GM18519 (cell line): ENCODE measurements at regions not wholly inside any gene's neighbourhood (a gene's known extent, or its start where the extent isn't known, plus 50 kb on each side); places are given as distances from the start of the nearest gene placed in this dataset.
"Not testable (repeated sequence)": the region's sequence is repeated elsewhere in the genome, so short reads cannot be mapped to it uniquely, and the experiment has no call there.

ENCODE experiments used
- ATAC-seq: cut with Tn5 transposase; IDR thresholded peaks from one replicate; pipeline ENCODE4 v1.9.1; 2021; ENCODE audit warnings: mild to moderate bottlenecking, moderate library complexity; ENCODE audit not compliant: unreplicated experiment, low FRiP score

DNA sequence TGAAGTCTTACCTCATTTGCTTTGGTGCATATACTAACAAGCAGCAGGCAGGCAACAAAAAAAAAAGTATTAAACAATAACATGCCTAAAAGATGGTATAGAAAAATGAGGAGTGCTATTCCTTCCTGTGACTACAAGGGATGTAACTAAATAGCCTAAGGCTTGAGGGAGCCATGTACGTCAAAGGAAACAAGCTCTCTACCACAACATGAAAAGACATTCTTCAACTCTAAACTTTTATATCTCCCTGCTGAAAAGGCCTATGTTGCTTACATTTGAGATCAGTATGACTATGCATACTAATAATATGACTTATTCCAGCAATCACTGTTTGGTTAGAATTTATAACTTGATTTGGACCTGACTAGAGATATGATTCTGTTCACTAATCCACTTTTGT, 347.9 kb downstream of the ADCYAP1 start:
- ATAC-seq: no peak

DNA sequence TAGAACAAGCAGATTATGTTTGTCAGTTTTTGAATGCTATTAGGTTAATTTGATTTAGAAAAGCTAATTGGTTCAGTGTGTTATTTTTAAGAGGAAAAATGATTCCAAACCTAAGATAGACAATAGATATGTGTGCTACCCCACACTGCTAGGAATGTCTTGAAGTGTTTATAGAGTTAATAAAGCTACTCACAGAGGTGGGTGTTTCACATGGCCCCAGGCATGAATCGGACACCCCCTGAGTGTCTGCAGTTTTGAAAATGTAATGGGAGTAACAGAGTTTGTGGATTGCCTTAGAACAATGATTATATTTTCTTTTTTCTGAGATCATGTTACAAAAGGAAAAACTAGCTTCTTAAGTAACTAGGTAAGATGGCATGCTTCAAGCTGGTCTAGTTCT, 348.3 kb downstream of the ADCYAP1 start:
- no peak for ATAC-seq

DNA sequence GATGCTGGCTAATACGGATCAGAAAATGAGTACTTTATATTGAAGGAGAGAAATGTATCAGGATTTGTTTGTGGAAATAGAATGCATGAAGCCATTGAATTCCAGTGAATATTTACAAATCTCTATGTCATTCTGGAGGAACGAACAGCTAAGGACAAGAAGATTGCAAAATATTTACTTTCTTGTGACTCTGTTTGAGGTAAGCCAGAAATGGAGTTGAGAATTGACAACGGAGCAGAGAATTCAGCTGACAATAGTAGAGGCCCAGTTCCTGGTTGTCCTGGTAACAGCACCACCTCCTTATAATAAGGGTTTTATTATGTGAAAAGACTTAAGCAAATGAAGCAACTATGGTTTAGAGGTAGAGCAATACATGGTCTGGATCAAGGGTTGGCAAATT, 349.2 kb downstream of the ADCYAP1 start:
- ATAC-seq: no peak

DNA sequence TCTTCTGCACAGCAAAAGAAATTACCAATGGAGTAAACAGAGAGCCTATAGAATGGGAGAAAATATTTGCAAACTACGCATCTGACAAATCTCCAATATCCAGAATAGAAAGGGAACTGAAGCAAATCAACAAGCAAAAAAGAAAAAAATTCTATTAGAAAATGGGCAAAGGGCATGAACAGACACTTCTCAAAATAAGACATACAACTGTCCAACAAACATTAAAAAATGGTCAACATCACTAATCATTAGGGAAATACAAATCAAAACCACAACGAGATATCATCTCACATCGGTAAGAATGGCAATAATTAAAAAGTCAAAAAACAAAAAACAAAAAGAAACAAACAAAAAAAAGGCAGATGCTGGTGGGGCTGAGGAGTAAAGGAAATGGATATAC, 356.4 kb downstream of the ADCYAP1 start:
- ATAC-seq: no peak

DNA sequence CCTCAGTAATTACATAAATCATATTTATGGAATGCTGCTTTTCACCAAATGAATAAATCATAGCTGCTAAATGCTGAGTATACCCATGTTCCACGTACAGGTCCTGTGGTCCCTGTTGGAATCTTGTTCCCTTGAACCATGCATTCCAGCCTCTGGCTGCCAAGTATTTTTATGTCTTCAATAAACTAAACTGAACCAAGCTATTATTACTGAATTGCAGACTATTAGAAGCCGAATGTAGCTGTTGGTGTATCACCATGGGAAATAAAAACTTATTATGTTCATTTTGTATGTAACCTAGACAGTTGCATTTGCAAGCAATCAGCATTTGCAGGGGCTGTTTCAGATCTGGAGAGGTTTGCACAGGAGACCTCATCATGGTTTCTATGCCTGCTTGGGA, 362.4 kb downstream of the ADCYAP1 start:
- ATAC-seq: no peak

DNA sequence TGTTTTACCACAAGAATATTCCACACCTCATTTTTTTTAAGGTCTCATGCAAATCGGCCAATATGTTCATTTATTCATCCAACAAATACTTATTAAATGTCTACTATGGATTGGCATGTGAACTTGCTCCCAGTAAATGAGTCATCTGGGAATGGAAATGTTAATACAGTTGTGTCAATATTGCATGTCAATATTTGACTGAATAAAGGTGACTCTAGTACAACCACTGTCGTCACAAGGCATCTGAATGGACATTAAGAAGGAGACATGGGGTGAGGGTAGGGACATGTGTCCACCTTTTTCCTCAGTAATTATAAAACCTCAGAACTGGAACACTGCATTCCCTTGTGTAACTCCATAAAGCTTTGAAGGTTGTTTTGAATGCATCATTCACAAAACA, 365.4 kb downstream of the ADCYAP1 start:
- ATAC-seq: no peak

DNA sequence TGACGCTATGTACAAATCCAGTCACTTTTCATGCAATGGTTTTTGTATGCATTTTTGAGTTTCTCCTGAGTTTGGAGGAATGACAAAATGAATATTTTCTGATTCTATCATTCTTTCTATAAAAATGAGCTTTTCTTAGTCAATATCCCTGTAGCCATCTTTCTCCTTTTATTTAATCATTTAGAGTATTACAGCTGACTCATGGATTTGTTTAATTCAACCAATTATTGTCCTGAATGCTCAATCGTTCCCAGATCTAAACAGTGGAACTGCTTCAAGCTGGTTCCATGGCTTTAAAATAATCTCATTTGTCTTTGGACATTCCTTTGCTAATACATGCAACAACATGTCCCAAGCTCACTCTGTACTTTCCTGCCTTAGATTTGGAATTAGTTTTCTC, 368.8 kb downstream of the ADCYAP1 start:
- no peak for ATAC-seq

DNA sequence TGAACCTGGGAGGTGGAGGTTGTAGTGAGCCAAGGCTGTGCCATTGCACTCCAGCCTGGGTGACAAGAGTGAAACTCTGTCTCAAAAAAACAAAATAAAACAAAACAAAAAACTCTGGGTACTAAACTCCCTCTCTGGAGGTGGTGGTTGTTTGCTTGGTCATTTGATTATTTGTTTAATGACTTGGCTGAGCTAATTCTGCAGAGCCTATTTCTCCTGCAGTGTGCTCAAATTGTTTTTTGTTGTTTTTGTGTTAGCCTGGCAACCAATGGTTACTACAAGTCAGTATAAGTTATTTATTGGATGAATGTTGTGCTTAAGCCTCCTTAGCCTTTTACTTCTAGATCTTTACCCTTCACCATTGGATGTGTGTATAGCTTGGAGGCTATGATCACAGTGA, 387.5 kb downstream of the ADCYAP1 start:
- ATAC-seq: no peak

DNA sequence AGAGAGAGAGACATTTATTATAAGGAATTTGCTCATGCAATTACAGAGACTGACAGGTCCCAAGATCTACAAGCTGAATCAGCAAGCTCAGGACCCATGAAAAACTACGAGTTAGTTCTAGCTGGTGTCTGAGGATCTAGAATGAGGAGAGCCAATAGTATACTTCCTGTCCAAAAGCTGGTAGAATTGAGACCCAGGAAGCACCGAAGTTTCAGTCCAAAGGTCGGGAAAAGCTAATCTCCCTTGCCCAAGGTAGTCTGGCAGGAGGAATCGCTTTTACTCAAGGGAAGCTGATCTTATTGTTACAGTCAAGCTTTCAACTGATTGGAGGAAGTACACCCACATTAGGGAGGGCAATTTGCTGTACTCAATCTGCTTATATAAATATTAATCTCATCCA, 389.6 kb downstream of the ADCYAP1 start:
- ATAC-seq: no peak

DNA sequence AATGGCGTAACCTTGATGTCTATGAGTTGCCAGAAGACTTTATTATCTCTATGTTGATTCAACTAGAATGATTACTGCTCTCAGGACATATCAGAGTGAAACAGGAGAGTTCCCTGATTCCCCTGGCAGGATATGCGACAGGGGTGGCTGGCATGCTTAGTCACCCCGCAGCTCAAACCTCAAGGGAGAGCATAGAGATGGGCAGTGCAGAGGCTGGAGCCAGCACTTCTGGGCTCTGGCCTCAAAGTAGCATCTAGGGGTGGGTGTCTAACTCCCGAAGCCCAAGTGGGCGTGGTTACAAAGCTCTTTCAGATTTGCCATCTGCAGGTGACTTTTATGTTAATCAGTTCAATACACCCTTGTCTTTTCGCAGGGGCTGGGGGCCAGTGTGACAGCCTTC, 391.6 kb downstream of the ADCYAP1 start:
- ATAC-seq: no peak

DNA sequence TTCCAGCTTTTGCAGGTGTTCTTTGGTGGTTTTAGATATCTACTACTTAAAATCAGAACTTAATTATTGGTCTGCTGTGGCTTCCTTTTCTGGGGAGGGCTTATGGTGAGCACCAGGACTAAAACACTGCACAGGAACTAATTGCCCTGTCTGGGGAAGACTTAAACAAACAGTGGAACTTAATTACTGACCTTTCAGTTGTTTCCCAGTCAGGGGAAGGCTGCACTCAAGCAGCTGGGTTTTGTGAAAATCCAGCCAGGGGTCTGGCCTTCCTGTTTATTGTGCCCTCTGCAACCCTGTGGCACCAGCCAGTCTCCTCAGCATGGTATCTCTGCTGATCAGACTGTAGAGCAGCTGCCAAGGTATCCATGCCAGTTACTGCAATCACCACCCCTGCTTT, 398.2 kb downstream of the ADCYAP1 start:
- ATAC-seq: no peak

DNA sequence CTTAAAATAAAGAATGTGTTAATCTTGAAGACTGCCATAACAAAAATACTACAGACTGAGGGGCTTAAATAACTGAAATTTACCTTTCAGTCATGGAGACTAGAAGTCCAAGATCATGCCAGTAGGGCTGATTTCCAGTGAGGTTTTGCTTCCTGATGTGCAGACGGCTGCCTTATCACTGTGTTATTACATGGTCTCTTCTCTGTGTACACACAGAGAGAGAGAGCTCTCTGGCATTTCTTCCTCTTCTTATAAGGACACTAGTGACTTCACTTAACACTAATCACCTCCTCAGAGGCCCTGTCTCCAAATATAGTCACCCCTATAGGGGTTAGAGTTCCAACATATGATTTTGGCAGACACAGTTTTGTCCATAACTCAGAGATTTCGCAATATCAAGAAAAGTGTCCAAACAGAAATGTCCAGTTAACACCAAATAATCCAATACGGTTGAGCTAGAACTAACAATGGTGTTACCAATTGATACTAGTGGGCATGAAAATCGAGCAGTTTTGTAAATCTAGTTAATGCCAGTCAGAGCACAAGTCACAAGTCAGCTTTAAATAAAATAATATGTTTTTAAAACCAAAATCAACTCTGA, 399.8 kb downstream of the ADCYAP1 start:
- ATAC-seq: no peak

DNA sequence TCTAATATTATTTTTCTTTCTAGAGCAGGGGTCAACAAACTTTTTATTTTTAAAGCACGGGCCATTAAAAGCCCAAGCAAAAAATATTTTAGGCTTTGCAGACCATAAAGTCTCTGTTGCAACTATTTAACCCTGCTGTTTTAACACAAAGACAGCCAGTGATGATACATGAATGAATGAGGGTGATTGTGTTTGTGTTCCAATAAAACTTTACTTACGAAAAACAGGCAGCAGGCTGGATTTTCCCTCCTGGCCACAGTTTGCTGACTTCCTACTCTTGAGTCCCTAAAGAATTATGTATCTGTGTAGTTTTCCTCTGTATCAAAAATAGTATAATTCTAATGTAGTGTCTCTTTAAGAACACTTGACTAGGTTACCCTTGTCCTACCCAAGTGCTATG, 402.0 kb downstream of the ADCYAP1 start:
- no peak for ATAC-seq

DNA sequence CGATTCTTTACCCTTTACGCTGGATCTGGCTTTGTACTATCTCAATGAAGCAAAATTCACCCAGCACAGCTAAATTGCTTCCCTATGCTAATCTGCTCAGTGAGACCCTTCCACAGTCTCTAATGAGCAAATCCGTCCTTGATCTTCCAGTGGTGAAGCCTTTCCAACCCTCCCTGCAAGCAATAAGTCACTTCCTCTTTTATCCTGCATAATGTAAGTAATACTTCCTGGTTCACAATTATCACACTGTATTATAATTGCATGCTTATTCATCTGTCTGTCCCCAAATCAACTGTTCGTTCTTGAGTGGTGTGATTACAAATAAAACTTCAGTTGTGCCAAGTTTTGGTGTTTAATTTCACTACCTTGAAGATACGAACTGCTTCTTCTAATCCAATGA, 404.0 kb downstream of the ADCYAP1 start:
- ATAC-seq: no peak

DNA sequence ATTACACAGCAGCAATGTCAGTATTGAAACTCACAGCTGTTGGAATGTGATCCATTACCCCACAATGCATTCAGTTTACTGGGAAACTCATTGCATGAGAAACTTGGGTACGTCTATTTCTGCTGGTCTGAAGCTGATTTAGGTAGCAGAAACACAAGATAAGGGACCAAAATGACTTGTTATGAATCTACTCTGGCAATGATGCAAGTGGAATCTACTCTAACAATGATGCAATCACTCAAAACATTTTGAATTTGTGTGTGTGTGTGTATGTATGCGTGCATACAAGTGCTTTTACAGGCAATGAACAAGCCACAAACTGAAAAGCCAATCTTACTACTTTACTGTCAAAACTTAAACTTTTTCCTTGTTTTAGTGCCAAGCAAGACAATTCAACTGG, 406.7 kb downstream of the ADCYAP1 start:
- ATAC-seq: no peak

DNA sequence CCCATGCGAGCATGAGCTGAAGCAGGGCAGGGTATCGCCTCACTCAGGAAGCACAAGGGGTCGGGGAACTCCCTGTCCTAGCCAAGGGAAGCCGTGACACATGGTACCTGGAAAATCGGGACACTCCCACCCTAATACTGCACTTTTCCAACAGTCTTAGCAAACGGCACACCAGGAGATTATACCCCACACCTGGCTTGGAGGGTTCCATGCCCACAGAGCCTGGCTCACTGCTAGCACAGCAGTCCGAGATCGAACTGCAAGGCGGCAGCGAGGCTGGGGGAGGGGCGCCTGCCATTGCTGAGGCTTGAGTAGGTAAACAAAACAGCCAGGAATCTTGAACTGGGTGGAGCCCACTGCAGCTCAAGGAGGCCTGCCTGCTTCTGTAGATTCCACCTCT, 430.7 kb downstream of the ADCYAP1 start:
- not testable (repeated sequence) for ATAC-seq

DNA sequence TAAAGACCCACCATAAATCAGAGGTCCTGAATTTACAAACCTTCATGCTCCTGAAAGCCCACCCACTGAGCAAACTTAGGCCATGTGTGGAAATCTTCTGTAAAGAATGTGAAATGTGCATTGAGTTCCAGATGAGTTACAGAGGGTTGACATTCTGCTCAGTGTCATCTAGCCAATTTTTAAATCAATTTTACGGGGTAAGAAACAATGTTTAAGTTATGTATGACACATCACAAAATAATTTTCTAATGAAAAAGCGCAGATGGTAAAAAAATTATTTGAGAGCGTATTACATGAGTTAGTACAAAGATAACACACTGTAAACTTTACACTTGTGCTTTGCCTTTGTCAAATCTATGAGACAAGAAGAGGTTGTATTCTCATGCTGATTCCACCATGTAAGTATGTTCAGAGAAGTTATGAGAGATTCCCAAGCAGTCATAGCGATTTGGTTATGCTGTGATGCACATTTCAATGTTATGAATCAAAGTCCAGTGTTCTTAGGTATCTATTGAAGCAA, 446.3 kb downstream of the ADCYAP1 start:
- ATAC-seq: no peak

DNA sequence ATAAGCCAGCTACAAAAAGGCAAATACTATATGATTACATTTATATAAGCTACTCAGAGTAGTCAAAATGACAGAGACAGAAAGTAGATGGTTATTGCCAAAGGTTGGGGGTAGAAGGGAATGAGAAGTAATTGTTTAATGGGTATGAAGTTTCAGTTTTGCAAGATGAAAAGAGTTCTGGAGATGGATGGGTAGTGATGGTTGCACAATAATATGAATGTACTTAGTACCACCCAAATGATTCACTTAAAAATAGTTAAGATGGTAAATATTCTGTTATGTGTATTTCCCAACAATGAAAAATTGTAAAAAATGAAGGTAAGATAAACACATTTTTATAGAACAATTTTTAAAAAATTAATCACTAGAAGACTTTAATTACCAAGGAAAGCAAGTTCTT, 448.4 kb downstream of the ADCYAP1 start:
- no peak for ATAC-seq

DNA sequence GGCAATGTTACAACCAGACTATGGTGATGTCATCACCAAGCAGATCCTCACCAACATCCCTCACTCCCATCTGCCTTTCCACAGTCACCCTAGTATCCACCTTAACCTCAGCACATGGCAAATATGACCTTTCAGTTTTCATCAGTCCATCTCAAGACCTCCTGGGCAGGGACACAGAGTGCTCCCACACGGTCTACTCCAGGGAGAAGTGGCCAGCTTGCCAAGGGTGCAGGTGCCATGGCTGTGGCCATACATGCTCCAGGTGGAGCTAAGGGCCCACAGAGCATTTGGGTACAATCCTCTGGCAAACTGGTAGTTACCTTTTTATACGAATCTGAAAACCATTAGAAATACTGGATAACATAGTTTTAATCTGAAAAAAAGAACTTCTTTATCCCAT, 453.1 kb downstream of the ADCYAP1 start:
- no peak for ATAC-seq

DNA sequence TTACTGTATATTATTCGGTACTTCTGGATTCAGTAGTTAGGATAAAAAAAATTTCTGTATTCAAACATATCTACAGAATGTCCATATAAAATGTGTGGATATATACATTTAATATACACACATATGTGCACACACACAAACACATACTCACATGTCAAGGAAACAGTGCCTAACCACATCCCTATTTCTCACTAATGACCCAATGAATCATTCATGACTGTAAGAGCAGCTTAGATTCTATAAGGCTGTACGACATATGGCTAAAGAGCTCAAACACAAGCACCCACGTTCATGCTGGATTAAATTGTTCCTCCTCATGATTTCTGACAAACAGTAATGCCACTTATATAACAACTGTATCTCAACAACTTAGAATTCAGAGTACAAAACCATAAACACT, 457.3 kb downstream of the ADCYAP1 start:
- ATAC-seq: no peak

DNA sequence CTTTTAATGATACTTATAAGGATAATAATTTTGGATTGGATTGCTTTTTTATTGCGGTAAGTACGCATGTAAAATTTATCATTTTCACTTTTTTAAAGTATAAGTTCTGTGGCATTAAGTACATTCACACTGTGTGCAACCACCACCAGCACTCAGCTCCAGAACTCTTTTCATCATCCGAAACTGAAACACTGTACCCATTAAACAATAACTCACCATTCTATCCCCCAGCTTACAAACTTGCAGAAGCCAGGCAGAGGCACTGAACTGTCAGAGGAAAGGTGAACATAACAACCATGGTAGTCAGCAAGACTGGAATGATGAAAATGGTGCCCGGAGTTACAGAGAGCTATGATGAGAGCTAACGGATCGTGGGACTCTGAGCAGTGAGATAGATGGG, 465.9 kb downstream of the ADCYAP1 start:
- ATAC-seq: no peak

DNA sequence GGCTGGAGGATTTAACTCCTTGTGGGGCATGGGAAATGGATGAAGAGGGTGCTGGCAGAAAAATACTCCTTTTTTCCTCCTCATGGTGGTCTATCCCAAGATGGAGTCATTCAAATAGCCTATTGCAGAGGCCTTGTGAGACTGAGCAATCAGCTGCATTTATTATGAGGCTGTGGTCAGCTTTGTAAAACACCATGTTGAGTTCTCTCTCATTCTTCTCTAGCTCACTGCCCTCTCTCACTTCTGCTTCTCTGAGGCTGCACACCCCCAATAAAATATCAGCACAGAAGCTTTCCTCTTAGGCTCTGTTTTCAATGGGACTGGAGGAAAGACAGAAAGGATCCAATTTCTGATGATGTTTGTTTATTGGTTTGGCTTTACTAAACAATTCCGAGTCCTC, 467.1 kb downstream of the ADCYAP1 start:
- no peak for ATAC-seq

DNA sequence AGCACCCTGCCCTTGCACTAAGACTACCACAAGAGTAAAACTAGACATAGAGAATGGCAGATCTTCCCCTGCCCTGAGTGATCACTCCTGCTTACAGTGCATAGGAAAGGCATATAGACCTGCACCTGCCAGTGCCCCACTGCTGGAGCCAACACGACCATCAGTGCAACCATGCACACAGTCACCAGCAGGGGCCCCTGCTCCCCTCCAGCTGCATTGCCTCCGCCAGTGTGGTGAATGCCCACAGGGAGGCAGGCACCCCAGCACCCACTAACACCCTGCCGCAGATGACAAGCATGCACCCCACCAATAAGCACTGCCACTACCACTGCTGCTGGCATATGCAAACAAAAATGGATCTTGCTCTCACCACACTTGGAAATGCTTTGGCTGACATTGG, 478.8 kb downstream of the ADCYAP1 start:
- ATAC-seq: no peak
